Tongue (tissue), 1 donor: ENCODE measurements at regions not wholly inside any gene's neighbourhood (a gene's known extent, or its start where the extent isn't known, plus 50 kb on each side); places are given as distances from the start of the nearest gene placed in this dataset.

Experiments
- DNase-seq: peaks from one replicate; pipeline ENCODE4 v3.0.0-alpha.2; 2015

- DNase-seq, result peak; percentile 24
Measured at GRCh38 chr4:165720411-165721082, 152.5 kb upstream of the TLL1 start.

- no peak for DNase-seq
Measured at GRCh38 chr4:165721815-165722214, 151.2 kb upstream of the TLL1 start.

GRCh38 chr4:165723051-165723795 is 149.8 kb upstream of the TLL1 start:
- no peak for DNase-seq

- peak; percentile 30 for DNase-seq
Measured at GRCh38 chr4:165724786-165725185, 148.3 kb upstream of the TLL1 start.

GRCh38 chr4:165725352-165725751 is 147.7 kb upstream of the TLL1 start:
- no peak for DNase-seq

- DNase-seq, result no peak
Measured at GRCh38 chr4:165726831-165727230, 146.2 kb upstream of the TLL1 start.

- no peak for DNase-seq
Measured at GRCh38 chr4:165737309-165737972, 135.6 kb upstream of the TLL1 start.

- no peak for DNase-seq
Measured at GRCh38 chr4:165738571-165738970, 134.5 kb upstream of the TLL1 start.

- no peak for DNase-seq
Measured at GRCh38 chr4:165740911-165741310, 132.1 kb upstream of the TLL1 start.

GRCh38 chr4:165743422-165743821 is 129.6 kb upstream of the TLL1 start:
- no peak for DNase-seq

- DNase-seq, result no peak
Measured at GRCh38 chr4:165744370-165744769, 128.7 kb upstream of the TLL1 start.

- no peak for DNase-seq
Measured at GRCh38 chr4:165748321-165748720, 124.7 kb upstream of the TLL1 start.

GRCh38 chr4:165751882-165752281 is 121.2 kb upstream of the TLL1 start:
- no peak for DNase-seq

GRCh38 chr4:165754664-165755063 is 118.4 kb upstream of the TLL1 start:
- DNase-seq, result no peak

- DNase-seq, result no peak
Measured at GRCh38 chr4:165756836-165757235, 116.2 kb upstream of the TLL1 start.

- peak; percentile 45 for DNase-seq
Measured at GRCh38 chr4:165757451-165757850, 115.6 kb upstream of the TLL1 start.

GRCh38 chr4:165758086-165758485 is 115.0 kb upstream of the TLL1 start:
- DNase-seq, result peak; percentile 57

- no peak for DNase-seq
Measured at GRCh38 chr4:165760182-165760581, 112.9 kb upstream of the TLL1 start.

GRCh38 chr4:165761963-165762362 is 111.1 kb upstream of the TLL1 start:
- DNase-seq, result no peak

- no peak for DNase-seq
Measured at GRCh38 chr4:165763640-165764039, 109.4 kb upstream of the TLL1 start.

- DNase-seq, result no peak
Measured at GRCh38 chr4:165765053-165765452, 108.0 kb upstream of the TLL1 start.

- no peak for DNase-seq
Measured at GRCh38 chr4:165766018-165766417, 107.0 kb upstream of the TLL1 start.

- DNase-seq, result no peak
Measured at GRCh38 chr4:165766976-165767375, 106.1 kb upstream of the TLL1 start.

- no peak for DNase-seq
Measured at GRCh38 chr4:165767671-165768070, 105.4 kb upstream of the TLL1 start.
